HepG2 (cell line): ENCODE measurements at regions not wholly inside any gene's neighbourhood (a gene's known extent, or its start where the extent isn't known, plus 50 kb on each side); places are given as distances from the start of the nearest gene placed in this dataset.

Experiments used
- ATAC-seq: fragments of 200-7000 bp; cut with Tn5 transposase; 3 replicates; pipeline ENCODE4 v1.9.1; 2020; ENCODE audit warnings: mild to moderate bottlenecking, moderate library complexity
- BruUV-seq: library from RNA; stranded (reverse); fragments of 400-500 nt; replicated peaks from 2 replicates; lab custom pipeline; 2021; lab: Mats Ljungman, UMichigan
- CTCF ChIA-PET: fragments of 300-600 bp; formaldehyde crosslinking; extraction: SDS; loops from one replicate; lab custom pipeline; 2021; ENCODE audit warnings: low total read pairs, inconsistent platforms, low intra/inter-chr PET ratio; lab: Yijun Ruan, JAX
- POLR2A ChIA-PET: fragments of 350-600 bp; sonication (Branson Sonifier 250); formaldehyde crosslinking; loops from one replicate; lab custom pipeline; 2020; ENCODE audit warnings: antibody characterized with exemption, inconsistent platforms; lab: Yijun Ruan, JAX
- DNase-seq: peaks from one replicate; pipeline ENCODE4 v3.0.0-alpha.2; 2015; ENCODE audit warnings: low spot score
- FAIRE-seq: peaks from 3 replicates; lab custom pipeline; 2011; peaks lifted over from hg19 to GRCh38; lab: Jason Lieb, UNC
- H2AFZ ChIP-seq: one replicate; pipeline ENCODE4 v1.6.1; 2011; ENCODE audit warnings: low read length, inconsistent platforms
- H3K27ac ChIP-seq: fragments of 300-600 bp; 3 replicates; pipeline ENCODE4 v1.8.0; 2011; ENCODE audit warnings: mixed run types, mild to moderate bottlenecking, mixed read lengths, low read length, inconsistent platforms; ENCODE audit not compliant: insufficient read depth; ENCODE audit errors: extremely low read length
- H3K27me3 ChIP-seq, 2 experiments: fragments of 200-600 bp in 1 of 2; 2 replicates in 1 of 2; 3 replicates in 1 of 2; pipeline versions ENCODE4 v1.6.0 to v1.8.0; 2011; ENCODE audit warnings: low read length in 2 of 2, mild to moderate bottlenecking in 2 of 2, moderate library complexity in 2 of 2, inconsistent platforms in 1 of 2; ENCODE audit not compliant: insufficient read depth in 2 of 2, control insufficient read depth in 1 of 2
- H3K36me3 ChIP-seq, 2 experiments: fragments of 200-600 bp in 1 of 2; replicated peaks in 1 of 2; 2 replicates in 1 of 2; 3 replicates in 1 of 2; pipeline versions ENCODE4 v1.5.1 to v1.8.0; 2011; ENCODE audit warnings: low read length in 2 of 2, inconsistent platforms in 1 of 2; ENCODE audit not compliant: insufficient read depth in 2 of 2, control insufficient read depth in 1 of 2
- H3K4me1 ChIP-seq: 2 replicates; pipeline ENCODE4 v1.5.1; 2012; ENCODE audit warnings: low read length, inconsistent platforms; ENCODE audit not compliant: insufficient read depth
- H3K4me2 ChIP-seq: 2 replicates; pipeline ENCODE4 v1.6.0; 2011; ENCODE audit warnings: low read depth, low read length, inconsistent platforms
- H3K4me3 ChIP-seq, 3 experiments: fragments of 200-600 bp in 1 of 3; sonication (generic), shearing (Covaris generic) in 1 of 3; replicated peaks in 1 of 3; 2 replicates each; pipeline ENCODE4 v1.5.1; 2011 to 2016; ENCODE audit warnings: low read length in 3 of 3, inconsistent platforms in 2 of 3, low read depth in 2 of 3, mild to moderate bottlenecking in 2 of 3, control low read depth in 1 of 3, mixed read lengths in 1 of 3; ENCODE audit not compliant: insufficient read depth in 1 of 3
- H3K79me2 ChIP-seq: one replicate; pipeline ENCODE4 v1.6.1; 2011; ENCODE audit warnings: low read length, inconsistent platforms; ENCODE audit not compliant: insufficient read depth
- H3K9ac ChIP-seq: 2 replicates; pipeline ENCODE4 v1.6.0; 2011; ENCODE audit warnings: mild to moderate bottlenecking, low read depth, low read length, inconsistent platforms; ENCODE audit not compliant: insufficient read depth
- H3K9me3 ChIP-seq: 2 replicates; pipeline ENCODE4 v1.5.1; 2012; ENCODE audit warnings: mild to moderate bottlenecking, low read length
- H4K20me1 ChIP-seq: 2 replicates; pipeline ENCODE4 v1.6.0; 2011; ENCODE audit warnings: inconsistent platforms, mild to moderate bottlenecking, low read length, moderate library complexity; ENCODE audit not compliant: insufficient read depth
- BCL6 ChIP-seq: IDR thresholded peaks from 2 replicates; pipeline ENCODE4 v1.6.1; 2016; ENCODE audit warnings: missing genetic modification reagents, missing compliant biosample characterization
- ELF3 ChIP-seq: IDR thresholded peaks from 2 replicates; pipeline ENCODE4 v1.6.1; 2016; ENCODE audit warnings: missing genetic modification reagents, missing compliant biosample characterization
- EP300 ChIP-seq, 3 experiments: sonication (generic) in 1 of 3; formaldehyde crosslinking in 1 of 3; IDR thresholded peaks; 2 replicates each; pipeline versions ENCODE4 v1.5.1 to v1.6.1; 2011 to 2020; ENCODE audit warnings: low read depth in 2 of 3, low read length in 2 of 3, borderline replicate concordance in 1 of 3, improper control_type of control experiment in 1 of 3, mild to moderate bottlenecking in 1 of 3, missing genetic modification reagents in 1 of 3, moderate library complexity in 1 of 3
- HNF4A ChIP-seq: sonication (generic); formaldehyde crosslinking; IDR thresholded peaks from 2 replicates; pipeline ENCODE4 v1.4.0; 2020; ENCODE audit warnings: missing genetic modification reagents
- RARA ChIP-seq: IDR thresholded peaks from 2 replicates; pipeline ENCODE4 v1.6.1; 2016; ENCODE audit warnings: missing genetic modification reagents, missing compliant biosample characterization
- RXRA ChIP-seq: sonication (generic); formaldehyde crosslinking; IDR thresholded peaks from 2 replicates; pipeline ENCODE4 v1.5.1; 2020; ENCODE audit warnings: missing genetic modification reagents
- TEAD3 ChIP-seq: optimal IDR thresholded peaks from 2 replicates; pipeline ENCODE3; 2016; ENCODE audit warnings: borderline replicate concordance
- XRCC5 ChIP-seq: fragments of 200-400 bp; formaldehyde crosslinking; optimal IDR thresholded peaks from 2 replicates; pipeline ENCODE3; 2017; ENCODE audit warnings: mild to moderate bottlenecking, low read length
- ZBTB7B ChIP-seq: sonication (generic); formaldehyde crosslinking; IDR thresholded peaks from 2 replicates; pipeline ENCODE4 v1.4.0; 2020; ENCODE audit warnings: missing genetic modification reagents
- WGBS: methylation state at CpG from one replicate; pipeline ENCODE4 v1.1.6; 2017; ENCODE audit warnings: low lambda C conversion rate; 5-methylcytosine and 5-hydroxymethylcytosine counted together
- in situ Hi-C: cut with HindIII; loops from 2 replicates; pipeline ENCODE4 v1.10.0; 2017; ENCODE audit warnings: low pct_unique_long_range_greater_than_20kb; ENCODE audit not compliant: extremely low pct_ligation_motif_present
- intact Hi-C: fragments of 100-400 bp; cut with micrococcal nuclease; formaldehyde crosslinking; loops from one replicate; pipeline ENCODE4 v1.10.0; 2022; ENCODE audit not compliant: unreplicated experiment
- TF ChIP-seq, protein P1 (sequence below): sonication (generic); formaldehyde crosslinking; IDR thresholded peaks from 2 replicates; pipeline ENCODE4 v1.4.0; 2020; ENCODE audit warnings: missing genetic modification reagents
- TF ChIP-seq, protein P2 (sequence below): sonication (generic); formaldehyde crosslinking; IDR thresholded peaks from 2 replicates; pipeline ENCODE4 v1.4.0; 2020; ENCODE audit warnings: missing genetic modification reagents, borderline replicate concordance

DNA sequence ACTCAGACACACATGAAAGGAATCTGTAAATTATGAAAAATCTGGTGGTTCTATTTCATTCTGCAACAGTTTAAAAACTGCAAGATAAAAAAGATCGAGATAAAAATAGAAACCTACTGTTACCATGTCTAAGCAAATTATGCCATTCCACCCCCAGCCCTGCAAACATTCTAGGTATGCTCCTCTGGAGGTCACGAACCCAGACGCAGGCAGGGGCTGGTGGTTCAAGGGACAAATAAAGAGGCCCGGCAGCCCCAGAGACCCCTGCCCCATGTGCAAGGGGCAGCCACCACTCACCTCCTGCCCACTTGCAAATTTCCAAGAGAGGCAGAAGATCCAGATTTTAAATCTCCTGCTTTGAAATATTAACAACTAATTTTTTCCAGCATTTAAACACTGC is 210.5 kb downstream of the ANAPC1 start:
- H3K9me3 ChIP-seq, result no peaks in the 10 kb centered on the region
- no peaks in the 10 kb centered on the region for H3K79me2 ChIP-seq
- H3K4me3 ChIP-seq, result peak overlapping the region in 1 of 3 experiments; percentile 11; a peak in 1 of 6 replicates
- H3K4me1 ChIP-seq, result peaks cover 35% of the 10 kb centered on the region
- intact Hi-C loops, result no loop called here
- CTCF ChIA-PET, result no interaction called here
- peaks cover 0 to 2% of the 10 kb centered on the region in 2 experiments; a peak in 2 of 5 replicates for H3K27me3 ChIP-seq
- H3K9ac ChIP-seq, result no peak overlapping the region
- WGBS, result 0% methylated on average over 4 of the region's 4 CpGs
- no peak overlapping the region for H2AFZ ChIP-seq
- H3K4me2 ChIP-seq, result peak overlapping the region; percentile 43
- ATAC-seq (peak; percentile 51; the same call in 2 of the 3 replicates), DNase-seq (peak; percentile 39), FAIRE-seq (peak; percentile 34)
- H3K36me3 ChIP-seq, result no peaks in the 10 kb centered on the region
- in situ Hi-C loops, result loop anchor here (25.0 kb wide), 1 partner anchor 186 kb away; no protein-coding TSS in a partner anchor
- no TSS peak for BruUV-seq
- H4K20me1 ChIP-seq, result no peaks in the 10 kb centered on the region
- no peak overlapping the region for H3K27ac ChIP-seq
- TF ChIP-seq XRCC5, result no peak
- TF ChIP-seq ZBTB7B (CRISPR knock-in tag), result 0 out of 2 replicates have a peak, but pooled peaks have one; percentile 47
- TF ChIP-seq, protein P1, sequence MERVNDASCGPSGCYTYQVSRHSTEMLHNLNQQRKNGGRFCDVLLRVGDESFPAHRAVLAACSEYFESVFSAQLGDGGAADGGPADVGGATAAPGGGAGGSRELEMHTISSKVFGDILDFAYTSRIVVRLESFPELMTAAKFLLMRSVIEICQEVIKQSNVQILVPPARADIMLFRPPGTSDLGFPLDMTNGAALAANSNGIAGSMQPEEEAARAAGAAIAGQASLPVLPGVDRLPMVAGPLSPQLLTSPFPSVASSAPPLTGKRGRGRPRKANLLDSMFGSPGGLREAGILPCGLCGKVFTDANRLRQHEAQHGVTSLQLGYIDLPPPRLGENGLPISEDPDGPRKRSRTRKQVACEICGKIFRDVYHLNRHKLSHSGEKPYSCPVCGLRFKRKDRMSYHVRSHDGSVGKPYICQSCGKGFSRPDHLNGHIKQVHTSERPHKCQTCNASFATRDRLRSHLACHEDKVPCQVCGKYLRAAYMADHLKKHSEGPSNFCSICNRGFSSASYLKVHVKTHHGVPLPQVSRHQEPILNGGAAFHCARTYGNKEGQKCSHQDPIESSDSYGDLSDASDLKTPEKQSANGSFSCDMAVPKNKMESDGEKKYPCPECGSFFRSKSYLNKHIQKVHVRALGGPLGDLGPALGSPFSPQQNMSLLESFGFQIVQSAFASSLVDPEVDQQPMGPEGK (CRISPR knock-in tag), result peak; percentile 26; the same call in 1 of the 2 replicates
- TF ChIP-seq ELF3 (CRISPR knock-in tag), result no peak
- TF ChIP-seq HNF4A, result peak; percentile 18; the same call in 1 of the 2 replicates
- peak; percentile 40; the same call in 1 of the 2 replicates for TF ChIP-seq RXRA (CRISPR knock-in tag)
- peak; percentile 59; the same call in 1 of the 2 replicates for TF ChIP-seq BCL6 (CRISPR knock-in tag)
- peak; percentile 56 for TF ChIP-seq TEAD3 (CRISPR knock-in tag)
- TF ChIP-seq, protein P2, sequence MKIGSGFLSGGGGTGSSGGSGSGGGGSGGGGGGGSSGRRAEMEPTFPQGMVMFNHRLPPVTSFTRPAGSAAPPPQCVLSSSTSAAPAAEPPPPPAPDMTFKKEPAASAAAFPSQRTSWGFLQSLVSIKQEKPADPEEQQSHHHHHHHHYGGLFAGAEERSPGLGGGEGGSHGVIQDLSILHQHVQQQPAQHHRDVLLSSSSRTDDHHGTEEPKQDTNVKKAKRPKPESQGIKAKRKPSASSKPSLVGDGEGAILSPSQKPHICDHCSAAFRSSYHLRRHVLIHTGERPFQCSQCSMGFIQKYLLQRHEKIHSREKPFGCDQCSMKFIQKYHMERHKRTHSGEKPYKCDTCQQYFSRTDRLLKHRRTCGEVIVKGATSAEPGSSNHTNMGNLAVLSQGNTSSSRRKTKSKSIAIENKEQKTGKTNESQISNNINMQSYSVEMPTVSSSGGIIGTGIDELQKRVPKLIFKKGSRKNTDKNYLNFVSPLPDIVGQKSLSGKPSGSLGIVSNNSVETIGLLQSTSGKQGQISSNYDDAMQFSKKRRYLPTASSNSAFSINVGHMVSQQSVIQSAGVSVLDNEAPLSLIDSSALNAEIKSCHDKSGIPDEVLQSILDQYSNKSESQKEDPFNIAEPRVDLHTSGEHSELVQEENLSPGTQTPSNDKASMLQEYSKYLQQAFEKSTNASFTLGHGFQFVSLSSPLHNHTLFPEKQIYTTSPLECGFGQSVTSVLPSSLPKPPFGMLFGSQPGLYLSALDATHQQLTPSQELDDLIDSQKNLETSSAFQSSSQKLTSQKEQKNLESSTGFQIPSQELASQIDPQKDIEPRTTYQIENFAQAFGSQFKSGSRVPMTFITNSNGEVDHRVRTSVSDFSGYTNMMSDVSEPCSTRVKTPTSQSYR (CRISPR knock-in tag), result no peak
- TF ChIP-seq RARA (CRISPR knock-in tag), result peak; percentile 78
- TF ChIP-seq EP300 (IDR thresholded peaks at IDR 0.05; ENCODE audit: low read depth in 2 of 2, low read length in 2 of 2), result peak in 1 of 2 experiments; percentile 23; a peak in 1 of 4 replicates
- TF ChIP-seq EP300 (CRISPR knock-in tag; IDR thresholded peaks at IDR 0.05; ENCODE audit: borderline replicate concordance), result no peak
- POLR2A ChIA-PET, result no interaction called here
